GM21529 (cell line): ENCODE measurements at regions not wholly inside any gene's neighbourhood (a gene's known extent, or its start where the extent isn't known, plus 50 kb on each side); places are given as distances from the start of the nearest gene placed in this dataset.

Experiments used
- ATAC-seq: cut with Tn5 transposase; IDR thresholded peaks from one replicate; pipeline ENCODE4 v1.9.1; 2021; ENCODE audit not compliant: unreplicated experiment

GRCh38 chr10:4137299-4137698 is 352.3 kb upstream of the KLF6 start:
- no peak for ATAC-seq

- peak; percentile 85 for ATAC-seq
Measured at GRCh38 chr10:4136121-4136520, 351.1 kb upstream of the KLF6 start.

- no peak for ATAC-seq
Measured at GRCh38 chr10:4132216-4132556, 347.2 kb upstream of the KLF6 start.

GRCh38 chr10:4131407-4132215 is 346.6 kb upstream of the KLF6 start:
- ATAC-seq = peak; percentile 61

- no peak for ATAC-seq
Measured at GRCh38 chr10:4130685-4131084, 345.7 kb upstream of the KLF6 start.

- no peak for ATAC-seq
Measured at GRCh38 chr10:4129866-4130477, 345.0 kb upstream of the KLF6 start.

GRCh38 chr10:4127518-4128315 is 342.7 kb upstream of the KLF6 start:
- peak; percentile 66 for ATAC-seq

GRCh38 chr10:4125776-4126175 is 340.8 kb upstream of the KLF6 start:
- no peak for ATAC-seq

- ATAC-seq = peak; percentile 76
Measured at GRCh38 chr10:4121502-4122380, 336.7 kb upstream of the KLF6 start.

- no peak for ATAC-seq
Measured at GRCh38 chr10:4120096-4120853, 335.3 kb upstream of the KLF6 start.

GRCh38 chr10:4119107-4119506 is 334.1 kb upstream of the KLF6 start:
- no peak for ATAC-seq

GRCh38 chr10:4117604-4118003 is 332.6 kb upstream of the KLF6 start:
- ATAC-seq = no peak

- ATAC-seq = no peak
Measured at GRCh38 chr10:4111643-4112042, 326.6 kb upstream of the KLF6 start.

- ATAC-seq = no peak
Measured at GRCh38 chr10:4109469-4109868, 324.5 kb upstream of the KLF6 start.

- ATAC-seq = no peak
Measured at GRCh38 chr10:4108693-4109092, 323.7 kb upstream of the KLF6 start.

GRCh38 chr10:4107285-4107851 is 322.4 kb upstream of the KLF6 start:
- ATAC-seq = no peak

- no peak for ATAC-seq
Measured at GRCh38 chr10:4103603-4104002, 318.6 kb upstream of the KLF6 start.

GRCh38 chr10:4102802-4103344 is 317.9 kb upstream of the KLF6 start:
- no peak for ATAC-seq

- ATAC-seq = peak; percentile 75
Measured at GRCh38 chr10:4101918-4102654, 317.1 kb upstream of the KLF6 start.
